NCI-H524 (cell line): ENCODE measurements at regions not wholly inside any gene's neighbourhood (a gene's known extent, or its start where the extent isn't known, plus 50 kb on each side); places are given as distances from the start of the nearest gene placed in this dataset.
"Not testable (repeated sequence)": the region's sequence is repeated elsewhere in the genome, so short reads cannot be mapped to it uniquely, and the experiment has no call there.

Source experiments
- DNase-seq, 2 experiments: peaks; one replicate each; lab custom pipeline; 2025; lab: John Stamatoyannopoulos, UW

DNA sequence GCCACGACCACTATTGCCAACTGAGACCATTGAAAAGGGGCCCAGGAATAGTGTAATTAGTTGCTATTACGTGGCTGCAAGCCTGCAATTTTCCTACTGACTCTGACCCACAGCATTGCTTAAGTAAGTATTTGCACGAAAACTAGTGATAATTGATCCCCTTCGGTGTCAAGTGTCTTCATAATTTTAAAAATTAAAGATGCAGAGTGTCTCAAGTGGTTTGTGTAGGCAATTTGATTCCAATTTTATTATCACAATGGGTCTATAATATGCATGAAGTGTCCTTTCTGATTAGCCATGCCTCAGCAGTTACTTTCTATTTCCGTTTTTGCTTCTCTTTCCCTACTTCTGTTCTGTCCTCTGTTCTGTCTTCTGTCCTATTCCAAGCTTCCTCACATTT lies 259.2 kb downstream of the C3orf38 start:
- no peak for DNase-seq

- no peak for DNase-seq
Measured at GRCh38 chr3:88410259-88410658, 260.5 kb downstream of the C3orf38 start.

DNA sequence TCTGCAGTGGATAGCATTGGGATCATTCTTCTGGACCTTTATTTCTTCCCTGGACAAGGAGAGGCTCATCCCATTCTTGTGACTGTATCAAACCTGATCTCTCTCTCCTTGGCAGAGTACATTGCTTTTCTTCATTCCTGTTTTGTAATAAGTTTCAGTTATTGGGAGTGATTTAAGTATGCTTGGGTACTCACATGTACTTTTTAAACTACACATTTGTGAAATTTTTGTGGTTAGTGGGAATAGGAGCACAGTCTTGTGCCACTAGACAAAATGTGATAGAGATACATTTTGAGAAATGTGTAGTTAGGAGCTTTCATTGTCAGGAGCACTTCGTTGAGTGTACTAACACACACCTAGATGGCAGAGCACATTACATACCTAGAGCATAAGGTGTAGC lies 262.6 kb downstream of the C3orf38 start:
- DNase-seq, result no peak

DNA sequence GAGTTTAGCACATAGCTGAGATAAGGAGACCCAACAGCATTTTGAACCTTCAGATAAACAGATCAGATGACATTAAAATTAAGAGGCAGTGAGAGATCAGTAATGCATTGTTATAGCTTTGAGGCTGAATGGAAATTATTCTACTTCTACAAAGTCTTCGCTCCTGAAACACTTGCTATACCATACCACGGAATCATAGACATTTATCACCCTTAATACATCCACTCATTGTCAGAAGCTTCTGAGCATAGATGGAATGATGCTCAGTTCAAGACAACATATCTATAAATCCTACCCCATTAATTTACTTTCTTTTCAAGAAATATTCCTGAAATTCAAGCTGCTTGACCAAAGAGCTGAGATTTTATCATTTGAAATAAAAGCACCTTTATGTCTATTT lies 266.7 kb downstream of the C3orf38 start:
- DNase-seq, result no peak

DNA sequence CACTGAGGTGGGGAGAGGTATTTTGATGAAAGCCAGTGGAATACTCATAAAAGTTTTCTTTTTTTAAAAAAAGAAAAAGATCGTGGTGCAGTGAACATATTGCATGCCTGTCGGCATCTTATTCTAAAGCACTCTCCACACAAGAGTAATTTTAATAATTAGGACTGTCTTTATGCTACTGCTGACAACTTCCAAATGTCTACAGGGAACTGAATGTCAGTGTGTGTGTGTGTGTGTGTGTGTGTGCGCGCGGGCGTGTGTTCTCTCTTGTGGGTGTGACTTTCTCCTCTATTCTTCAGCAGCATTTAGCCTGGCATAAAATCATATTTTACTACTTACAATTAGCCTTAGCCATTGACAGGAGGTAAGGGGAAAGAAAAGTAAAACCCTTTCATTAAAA lies 268.5 kb downstream of the C3orf38 start:
- DNase-seq, result no peak

- DNase-seq, result peak in 1 of 2 experiments; percentile 38
Measured at GRCh38 chr3:88433568-88433967, 283.8 kb downstream of the C3orf38 start.

- no peak for DNase-seq
Measured at GRCh38 chr3:88434001-88434400, 284.2 kb downstream of the C3orf38 start.

DNA sequence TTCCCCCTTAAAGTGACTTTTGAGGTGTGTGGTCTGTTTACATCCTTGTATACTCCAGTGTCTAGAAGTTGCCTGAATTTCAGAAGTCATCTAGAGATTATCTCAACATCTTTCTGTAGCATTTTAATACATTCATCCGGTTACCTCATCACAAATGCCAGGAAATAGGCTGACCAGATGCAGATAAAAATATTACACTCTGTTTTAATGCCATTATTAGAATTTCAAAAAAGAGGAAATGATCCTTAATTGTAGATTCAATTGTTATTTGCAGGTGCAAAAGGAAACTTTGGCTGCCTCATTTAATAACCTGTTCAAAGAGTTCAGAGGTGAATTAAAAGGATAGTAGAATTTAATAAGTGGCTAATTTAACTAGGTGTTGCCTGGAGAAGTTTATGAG lies 290.9 kb downstream of the C3orf38 start:
- DNase-seq, result no peak

- no peak for DNase-seq
Measured at GRCh38 chr3:88443066-88443465, 293.3 kb downstream of the C3orf38 start.

DNA sequence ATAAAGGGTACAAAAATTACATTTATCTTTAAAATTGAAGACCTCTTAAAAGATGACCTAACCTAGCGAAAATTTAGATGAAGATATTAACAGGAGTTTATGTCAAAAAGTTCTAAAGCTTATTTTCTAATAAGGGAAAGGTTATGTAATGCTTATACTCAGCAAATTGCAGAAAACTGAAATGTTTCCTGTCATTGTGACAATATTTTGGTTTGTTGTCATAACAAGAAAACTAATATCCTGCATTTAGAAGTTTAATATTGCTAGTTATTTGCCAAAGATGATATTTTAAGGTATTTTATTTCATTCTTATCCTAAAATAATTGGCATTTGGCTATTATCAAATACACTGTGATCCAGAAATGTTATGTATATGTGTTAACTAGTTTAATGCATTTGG lies 294.5 kb downstream of the C3orf38 start:
- no peak for DNase-seq

GRCh38 chr3:88452228-88452627 lies 302.5 kb downstream of the C3orf38 start:
- DNase-seq, result no peak

DNA sequence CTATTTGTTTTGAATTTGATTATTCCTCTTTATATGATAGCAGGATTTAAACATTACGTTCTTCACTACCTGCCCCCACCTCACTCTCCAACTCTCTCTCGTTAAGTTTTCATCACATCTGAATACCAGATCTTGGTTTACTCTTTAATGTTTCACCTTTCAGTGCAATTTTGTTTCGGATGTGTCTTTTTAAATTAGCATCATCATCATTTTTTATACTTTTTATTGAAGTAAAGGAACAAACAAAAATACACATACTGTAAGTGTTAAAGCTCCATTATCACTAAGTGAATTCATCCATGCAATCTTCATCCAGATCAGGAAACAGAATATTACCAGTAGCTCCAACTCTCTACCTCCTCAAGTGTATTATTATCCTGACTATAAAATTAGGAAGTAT lies 310.6 kb downstream of the C3orf38 start:
- no peak for DNase-seq

DNA sequence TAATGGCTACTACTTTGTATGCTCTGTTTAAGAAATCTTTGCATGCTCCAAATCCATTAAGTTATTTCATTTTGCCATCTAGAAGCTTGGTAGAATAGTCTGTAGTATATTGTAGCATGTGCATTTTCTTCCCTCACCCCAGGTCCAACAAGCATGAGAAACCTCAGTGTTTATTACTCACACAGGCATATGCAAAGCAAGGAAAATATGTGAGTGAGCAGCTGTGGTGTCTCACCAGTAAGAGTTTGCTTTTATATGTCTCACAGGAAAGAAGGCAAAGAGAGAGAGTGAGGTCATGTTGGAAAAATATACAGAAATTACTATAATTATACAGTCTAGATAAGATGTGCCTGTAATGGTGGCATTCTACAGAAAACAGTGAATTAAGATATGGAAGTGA lies 312.5 kb downstream of the C3orf38 start:
- no peak for DNase-seq

DNA sequence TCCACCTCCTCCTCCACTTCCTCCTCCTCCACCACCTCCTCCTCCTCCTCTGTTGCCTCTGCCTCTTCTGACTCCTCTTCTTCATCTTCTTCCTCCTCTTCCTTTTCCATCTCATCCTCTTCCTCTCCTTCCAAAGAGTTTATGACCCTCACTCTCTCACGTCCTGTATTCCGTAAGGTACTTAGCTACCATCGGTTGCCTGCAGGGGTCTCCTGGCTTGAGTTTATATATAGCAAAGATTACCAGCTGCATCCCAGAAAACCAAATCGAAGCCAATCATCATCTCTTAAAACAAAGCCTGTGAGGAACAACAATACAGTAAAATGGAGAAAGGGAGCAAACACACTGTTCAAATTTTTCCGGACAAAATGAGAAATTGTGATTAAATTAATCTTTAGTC lies 317.4 kb downstream of the C3orf38 start:
- DNase-seq, result no peak

DNA sequence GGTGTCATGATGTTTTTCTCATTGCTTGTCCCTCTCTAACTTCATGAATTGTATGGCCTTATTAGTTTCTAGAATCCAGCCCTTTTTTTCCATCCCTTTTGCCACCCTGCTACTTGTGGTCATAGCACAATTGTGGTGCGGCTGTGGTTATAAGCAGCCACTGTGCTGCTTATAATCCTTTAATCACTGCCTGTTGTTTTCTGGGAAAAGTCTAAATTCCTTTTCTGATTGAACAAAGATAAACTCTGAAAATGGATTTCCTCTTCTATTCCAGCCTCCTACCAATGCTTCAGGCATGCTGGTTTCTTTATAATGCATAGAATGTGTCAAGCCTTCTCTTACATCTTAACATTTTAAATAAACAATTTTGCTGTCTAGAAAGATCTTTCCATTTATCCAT lies 319.5 kb downstream of the C3orf38 start:
- DNase-seq, result no peak

GRCh38 chr3:88478460-88478859 lies 328.7 kb downstream of the C3orf38 start:
- DNase-seq, result no peak

DNA sequence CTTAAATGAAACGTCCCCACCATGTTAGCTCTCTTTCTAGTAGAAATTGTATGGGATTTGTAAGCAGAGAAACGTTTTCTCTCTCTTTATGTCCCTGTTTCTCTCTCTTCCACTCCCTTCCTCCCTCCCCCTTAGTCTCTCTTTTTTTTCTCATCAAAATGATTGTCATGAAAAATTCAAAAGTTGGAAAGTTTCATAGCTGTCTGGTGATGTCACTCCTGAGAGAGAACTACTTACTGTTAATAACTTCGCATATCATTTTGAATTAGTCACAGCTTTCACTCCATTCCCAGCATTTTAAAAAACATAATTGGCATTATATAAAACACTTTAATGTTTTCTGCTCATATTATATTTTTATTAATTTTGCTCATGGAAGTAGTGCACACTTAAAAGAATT lies 331.1 kb downstream of the C3orf38 start:
- no peak for DNase-seq

GRCh38 chr3:88485001-88485400 lies 335.2 kb downstream of the C3orf38 start:
- no peak for DNase-seq

DNA sequence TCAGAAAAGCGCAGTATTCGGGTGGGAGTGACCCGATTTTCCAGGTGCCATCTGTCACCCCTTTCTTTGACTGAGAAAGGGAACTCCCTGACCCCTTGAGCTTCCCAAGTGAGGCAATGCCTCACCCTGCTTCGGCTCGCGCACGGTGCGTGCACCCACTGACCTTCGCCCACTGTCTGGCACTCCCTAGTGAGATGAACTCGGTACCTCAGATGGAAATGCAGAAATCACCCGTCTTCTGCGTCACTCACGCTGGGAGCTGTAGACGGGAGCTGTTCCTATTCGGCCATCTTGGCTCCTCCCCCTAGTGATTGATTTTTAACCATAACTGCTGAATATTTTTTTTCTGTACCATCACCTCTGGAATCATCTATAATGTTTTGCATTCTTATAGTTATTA lies 359.1 kb downstream of the C3orf38 start:
- DNase-seq, result not testable (repeated sequence)

GRCh38 chr3:88509582-88509981 lies 359.8 kb downstream of the C3orf38 start:
- no peak for DNase-seq

DNA sequence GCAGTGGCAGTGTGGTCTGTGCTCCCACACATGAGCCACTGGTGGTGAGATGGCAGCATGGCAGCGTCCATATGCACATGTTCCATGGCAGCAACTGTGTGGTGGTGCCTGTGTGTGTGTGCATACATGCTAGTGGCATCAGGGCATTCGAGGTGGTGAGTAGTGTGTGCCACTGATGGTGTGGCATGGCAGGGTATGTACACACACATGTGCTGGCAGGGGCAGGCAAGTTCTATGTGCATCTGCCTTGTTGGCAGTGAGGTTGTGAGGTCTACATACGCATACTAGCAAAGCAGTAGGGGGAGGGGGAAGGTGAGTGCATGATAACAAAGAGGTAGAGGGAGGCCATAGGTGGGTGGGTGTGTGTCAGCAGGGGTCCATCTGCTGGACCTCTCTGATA lies 378.7 kb downstream of the C3orf38 start:
- DNase-seq, result no peak

- DNase-seq, result no peak
Measured at GRCh38 chr3:88534534-88534933, 384.8 kb downstream of the C3orf38 start.

DNA sequence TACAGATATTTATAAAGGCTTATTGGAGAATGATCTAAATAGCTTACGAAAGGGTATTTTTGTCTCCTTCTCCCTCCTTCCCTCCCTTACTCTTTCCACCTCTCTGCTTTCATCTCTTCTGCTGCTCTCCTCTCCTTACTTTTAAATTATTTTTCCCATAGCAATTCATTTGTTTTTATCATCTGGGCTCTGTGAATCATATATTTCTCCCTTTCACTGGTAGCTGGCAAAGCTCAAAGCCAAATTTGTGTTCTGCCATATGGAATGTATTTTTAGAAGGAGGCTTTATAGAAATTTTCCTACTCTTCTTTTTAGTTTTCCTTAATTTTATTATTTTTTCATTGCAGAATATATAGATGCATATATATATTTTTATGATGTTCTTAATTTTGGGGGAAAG lies 385.8 kb downstream of the C3orf38 start:
- DNase-seq, result no peak

GRCh38 chr3:88542916-88543315 lies 393.2 kb downstream of the C3orf38 start:
- DNase-seq, result peak in 1 of 2 experiments; percentile 7

DNA sequence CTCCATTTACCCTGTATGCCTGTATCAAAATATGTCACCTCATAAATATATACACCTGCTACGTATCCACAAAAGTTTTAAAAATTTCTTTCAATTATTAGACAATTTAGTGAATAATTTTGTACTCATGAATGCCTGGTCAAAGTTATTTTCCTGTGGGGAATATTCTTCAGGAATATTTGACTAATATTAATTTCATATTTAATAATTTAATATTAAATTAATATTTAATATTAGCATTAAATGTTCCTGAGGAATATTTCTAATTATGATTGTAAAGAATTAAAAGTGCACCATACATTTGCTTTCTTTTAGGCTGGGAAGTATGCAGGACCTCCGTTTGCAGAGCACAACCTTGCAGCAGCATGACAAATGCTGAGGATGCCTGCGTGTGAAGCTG lies 422.7 kb downstream of the C3orf38 start:
- DNase-seq, result no peak
